ENCODE measurements at regions not wholly inside any gene's neighbourhood (a gene's known extent, or its start where the extent isn't known, plus 50 kb on each side); places are given as distances from the start of the nearest gene placed in this dataset.

DNA sequence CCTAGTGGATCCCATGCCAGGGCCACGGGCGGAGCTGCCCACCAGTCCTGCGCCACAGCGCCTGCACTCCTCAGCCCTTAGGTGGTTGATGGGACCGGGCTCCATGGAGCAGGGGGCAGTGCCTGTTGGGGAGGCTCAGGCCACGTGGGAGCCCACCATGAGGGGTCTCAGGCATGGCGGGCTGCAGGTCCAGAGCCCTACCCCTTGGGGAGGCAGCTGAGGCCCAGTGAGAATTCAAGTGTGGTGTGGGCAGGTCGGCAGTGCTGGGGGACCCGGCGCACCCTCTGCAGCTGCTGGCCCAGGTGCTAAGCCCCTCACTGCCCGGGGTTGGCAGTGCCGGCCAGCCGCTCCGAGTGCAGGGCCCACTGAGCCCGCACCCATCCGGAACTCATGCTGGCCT, 139.8 kb upstream of the LYZL2 start:
- H3K4me3 ChIP-seq (ENCODE audit: low read depth, low read length): no peak overlapping the region
- no peak for DNase-seq (ENCODE audit: low read depth)

DNA sequence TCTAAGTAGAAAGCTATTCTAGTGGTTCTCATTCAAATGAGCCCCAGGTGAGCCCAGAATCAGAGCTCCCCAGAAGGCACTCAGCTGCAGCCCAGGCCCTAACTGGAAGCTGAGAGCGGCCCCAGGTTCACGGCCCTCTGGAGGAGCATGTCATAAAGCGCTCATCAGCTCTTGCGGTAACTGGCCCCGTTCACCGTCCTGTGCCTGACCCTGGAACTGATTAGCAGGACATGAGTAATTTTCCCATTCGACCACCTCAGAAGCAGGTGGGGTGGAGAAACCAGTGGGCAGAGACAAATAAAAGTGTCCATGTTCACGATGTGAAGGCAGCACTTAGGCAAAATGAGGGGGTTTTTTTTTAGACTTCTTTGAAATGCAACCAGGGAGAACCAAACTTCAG, 136.1 kb upstream of the LYZL2 start:
- H3K4me3 ChIP-seq (ENCODE audit: low read depth, low read length): no peak overlapping the region
- DNase-seq (ENCODE audit: low read depth): no peak

DNA sequence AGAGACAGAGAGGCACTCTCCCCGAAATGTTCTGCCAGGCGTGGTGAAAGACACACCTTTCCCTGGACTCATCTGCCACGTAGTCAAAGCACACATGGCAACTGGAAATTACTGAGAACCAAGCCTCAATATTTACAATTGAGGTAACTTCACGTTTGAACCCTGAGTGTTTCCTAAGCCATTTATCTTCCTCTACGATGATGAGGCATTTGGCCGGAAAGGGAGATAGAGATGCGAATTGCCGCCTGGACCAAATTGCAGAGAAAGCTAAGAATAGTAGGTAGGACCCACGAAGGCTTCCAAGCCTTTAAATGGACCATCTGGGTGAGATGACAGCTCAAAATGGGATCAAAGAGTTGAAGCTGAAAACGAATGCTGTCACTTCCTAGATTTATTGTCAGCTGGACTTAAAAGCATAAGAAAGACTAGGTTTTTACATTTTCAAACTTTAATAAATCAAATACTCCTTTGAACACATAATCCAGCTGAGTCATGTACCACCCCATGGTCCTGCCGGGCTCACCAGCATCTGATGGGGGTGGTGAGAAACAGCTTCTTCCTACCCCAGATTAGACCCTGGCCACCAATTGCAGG, 135.6 kb upstream of the LYZL2 start:
- DNase-seq (ENCODE audit: low read depth): no peak
- H3K4me3 ChIP-seq (ENCODE audit: low read depth, low read length): no peak overlapping the region

DNA sequence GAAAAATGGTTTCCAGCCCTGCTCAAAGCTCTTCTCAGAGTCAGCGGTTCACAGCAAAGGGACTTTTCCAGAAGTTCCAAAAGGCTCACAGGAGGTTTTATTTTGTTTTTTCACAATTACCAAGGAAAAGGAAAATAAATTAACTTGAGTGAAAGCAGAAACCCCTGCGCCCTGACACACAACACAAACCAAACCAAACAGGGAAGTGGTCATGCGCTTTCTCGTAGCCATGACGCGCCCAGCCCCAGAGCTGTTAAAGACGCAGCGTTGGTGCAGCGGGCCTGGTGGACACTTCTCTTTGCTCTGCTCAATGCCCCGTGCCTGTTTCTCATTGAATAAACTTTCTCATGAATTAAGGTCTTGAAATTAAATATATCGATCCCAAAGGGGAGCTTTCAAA, 134.4 kb upstream of the LYZL2 start:
- no peak for DNase-seq (ENCODE audit: low read depth)
- H3K4me3 ChIP-seq (ENCODE audit: low read depth, low read length): no peak overlapping the region

DNA sequence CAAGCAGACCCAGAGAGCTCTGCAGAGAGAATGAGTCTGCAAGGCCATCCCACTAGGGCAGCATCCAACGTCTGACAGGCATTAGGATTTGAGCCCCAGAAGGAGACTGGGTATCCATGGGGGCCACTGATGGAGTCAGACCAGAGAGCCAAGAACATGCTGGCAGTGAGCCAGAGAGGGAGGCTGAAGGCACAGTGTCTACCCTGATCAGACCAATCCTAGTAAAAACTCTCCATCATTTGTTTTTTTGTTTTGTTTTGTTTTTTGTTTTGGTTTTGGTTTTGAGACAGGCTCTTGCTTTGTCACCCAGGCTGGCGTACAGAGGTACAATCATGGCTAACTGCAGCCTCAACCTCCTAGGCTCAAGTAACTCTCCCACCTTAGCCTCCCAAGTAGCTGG, 133.1 kb upstream of the LYZL2 start:
- DNase-seq (ENCODE audit: low read depth): no peak
- H3K4me3 ChIP-seq (ENCODE audit: low read depth, low read length): no peak overlapping the region

DNA sequence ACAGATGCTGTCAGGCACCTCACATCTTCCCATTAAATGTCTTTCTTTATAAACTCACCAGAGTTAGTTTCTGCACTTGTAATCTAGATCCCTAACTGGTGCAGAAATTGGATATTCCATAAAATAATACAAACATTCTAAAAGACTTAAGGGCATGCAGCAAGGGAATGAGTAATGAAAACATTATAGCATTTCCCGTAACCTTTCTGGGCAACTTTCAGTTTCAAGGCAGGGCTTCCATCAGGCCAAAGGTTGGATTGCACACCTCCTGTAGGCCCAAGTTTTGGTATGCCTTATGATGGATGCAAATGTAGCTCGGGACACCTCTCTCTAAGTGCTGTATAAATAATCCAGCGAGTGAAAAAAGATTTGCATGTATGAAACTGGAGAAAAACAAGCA, 129.9 kb upstream of the LYZL2 start:
- peak; percentile 47 for DNase-seq (ENCODE audit: low read depth)
- H3K4me3 ChIP-seq (ENCODE audit: low read depth, low read length): no peak overlapping the region

DNA sequence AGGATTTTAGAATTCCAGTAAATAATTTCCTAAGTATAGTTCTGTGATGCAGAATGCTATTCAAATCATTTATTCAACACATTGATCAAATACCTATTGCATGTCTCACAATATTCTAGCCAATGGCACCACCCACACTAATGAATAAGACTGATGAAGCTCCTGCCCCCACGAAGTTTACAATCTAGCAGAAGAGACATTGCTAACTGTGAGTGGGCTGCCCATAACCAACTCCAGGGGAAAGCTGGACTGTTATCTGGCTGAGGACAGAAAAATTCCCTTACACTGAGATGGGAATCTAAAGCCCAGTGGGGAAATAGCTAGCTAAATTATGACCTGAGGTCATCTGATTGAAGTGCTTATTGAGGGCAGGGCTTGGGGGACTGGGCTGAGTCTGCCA, 128.8 kb upstream of the LYZL2 start:
- no peak for DNase-seq (ENCODE audit: low read depth)

GRCh38 chr10:30756896-30757295, 127.3 kb upstream of the LYZL2 start:
- H3K4me3 ChIP-seq (ENCODE audit: low read depth, low read length): no peak overlapping the region
- no peak for DNase-seq (ENCODE audit: low read depth)

More for the DNA sequence above, 128.8 kb upstream of the LYZL2 start:
- no peak overlapping the region for H3K4me3 ChIP-seq (ENCODE audit: low read depth, low read length)

DNA sequence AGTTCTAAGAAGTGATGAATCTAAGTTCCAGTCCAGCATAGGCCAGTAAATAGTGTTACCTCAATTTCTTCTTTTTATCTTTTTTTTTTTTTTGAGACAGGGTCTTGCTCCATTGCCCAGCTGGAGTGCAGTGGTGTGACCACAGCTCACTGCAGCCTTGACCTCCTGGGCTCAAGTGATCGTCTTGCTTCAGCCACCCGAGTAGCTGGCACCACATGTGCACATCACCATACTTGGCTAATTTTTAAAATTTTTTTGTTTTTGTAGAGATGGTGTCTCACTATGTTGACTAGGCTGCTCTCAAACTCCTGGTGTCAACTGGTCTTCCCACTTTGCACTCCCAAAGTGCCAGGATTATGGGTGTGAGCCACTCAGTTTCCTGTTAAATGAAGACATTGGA, 126.6 kb upstream of the LYZL2 start:
- no peak for DNase-seq (ENCODE audit: low read depth)
- H3K4me3 ChIP-seq (ENCODE audit: low read depth, low read length): no peak overlapping the region

DNA sequence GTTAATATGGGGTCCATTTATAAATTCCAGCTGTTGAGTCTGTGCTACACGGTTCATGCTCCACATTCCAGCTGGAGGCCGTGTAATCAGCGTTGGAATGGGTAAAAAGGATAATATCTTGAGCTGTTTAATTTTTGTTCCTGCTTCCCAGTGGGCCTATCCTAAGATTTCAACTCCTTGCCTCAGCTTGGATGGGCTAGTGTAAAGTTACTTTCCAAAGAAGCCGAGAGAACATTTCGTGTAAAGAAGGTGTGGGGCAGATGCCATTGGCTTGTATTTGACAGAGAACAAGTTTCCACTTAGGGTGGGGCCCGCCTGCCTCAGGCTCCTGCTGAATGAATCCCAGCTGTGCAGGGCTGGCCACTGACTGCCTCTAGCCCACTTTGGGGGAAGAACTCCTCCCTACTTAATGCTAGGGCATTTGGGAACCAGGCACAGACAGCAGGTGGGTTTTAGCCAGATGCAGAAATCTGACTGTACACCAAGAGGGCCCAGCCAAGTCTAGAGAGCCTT, 125.9 kb upstream of the LYZL2 start:
- no peak overlapping the region for H3K4me3 ChIP-seq (ENCODE audit: low read depth, low read length)
- DNase-seq (ENCODE audit: low read depth): no peak

- H3K4me3 ChIP-seq (ENCODE audit: low read depth, low read length): no peak overlapping the region
- no peak for DNase-seq (ENCODE audit: low read depth)
These were observed 122.9 kb upstream of the LYZL2 start for GRCh38 chr10:30752481-30752881.

- H3K4me3 ChIP-seq (ENCODE audit: low read depth, low read length): no peak overlapping the region
- DNase-seq (ENCODE audit: low read depth): peak; percentile 31
These were observed 122.3 kb upstream of the LYZL2 start for GRCh38 chr10:30751678-30752331.

DNA sequence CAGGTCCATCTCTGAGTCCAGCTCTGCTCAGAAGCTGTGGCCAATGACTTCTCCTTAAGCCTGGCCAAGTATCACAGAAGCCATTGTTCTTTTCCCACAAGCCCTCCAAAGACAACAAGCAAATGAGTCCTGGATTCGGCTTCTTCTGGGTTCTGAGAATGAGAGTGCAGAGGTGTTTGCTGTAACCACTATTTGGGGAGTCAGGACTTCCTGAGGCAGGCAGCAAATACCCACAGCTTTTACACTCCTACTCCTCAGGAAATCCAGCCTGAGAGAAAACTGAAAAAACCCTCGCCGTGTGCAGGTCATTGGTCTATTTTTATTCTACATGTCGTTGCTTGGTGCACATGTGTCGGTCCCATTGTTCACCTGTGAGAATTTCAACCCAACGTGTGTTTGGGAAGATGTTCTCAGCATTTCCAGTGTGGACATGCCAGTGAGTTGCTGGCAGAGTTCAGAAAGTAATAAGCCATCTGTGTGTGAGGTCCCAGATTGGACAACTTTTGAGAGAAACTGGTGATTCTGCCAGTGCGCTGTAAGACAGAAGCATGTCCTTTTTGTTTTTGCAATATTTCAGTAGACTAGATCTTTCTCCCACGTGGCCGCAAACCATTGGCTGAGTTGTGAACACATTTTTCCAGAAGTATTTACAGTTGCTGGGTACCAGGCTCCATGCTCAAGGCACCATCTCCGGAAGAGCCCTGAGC, 121.6 kb upstream of the LYZL2 start:
- no peak overlapping the region for H3K4me3 ChIP-seq (ENCODE audit: low read depth, low read length)
- no peak for DNase-seq (ENCODE audit: low read depth)

- DNase-seq (ENCODE audit: low read depth): peak; percentile 31
- no peak overlapping the region for H3K4me3 ChIP-seq (ENCODE audit: low read depth, low read length)
These were observed 119.8 kb upstream of the LYZL2 start for GRCh38 chr10:30749385-30749784.

GRCh38 chr10:30748152-30748973, 118.8 kb upstream of the LYZL2 start:
- no peak overlapping the region for H3K4me3 ChIP-seq (ENCODE audit: low read depth, low read length)
- DNase-seq (ENCODE audit: low read depth): no peak

DNA sequence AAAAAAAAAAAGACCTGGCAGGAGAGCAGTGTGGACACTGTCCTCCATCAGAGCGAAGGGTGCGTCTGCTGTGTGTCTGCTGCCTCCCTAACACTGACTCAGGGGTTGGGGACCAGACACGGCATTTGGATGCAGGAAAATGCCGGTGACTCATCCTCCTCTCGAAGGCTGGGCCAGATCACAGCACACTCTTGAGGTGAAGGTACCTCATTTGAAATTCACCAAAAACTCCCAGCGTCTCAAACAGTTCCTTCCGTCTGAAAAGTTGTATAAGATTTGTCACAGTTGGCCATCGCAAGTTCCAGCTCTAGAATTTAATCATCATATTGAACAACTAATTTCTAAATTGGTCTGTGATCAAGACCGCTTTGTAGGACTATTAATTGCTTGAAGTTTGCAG, 118.1 kb upstream of the LYZL2 start:
- no peak overlapping the region for H3K4me3 ChIP-seq (ENCODE audit: low read depth, low read length)
- no peak for DNase-seq (ENCODE audit: low read depth)

- no peak for DNase-seq (ENCODE audit: low read depth)
- no peak overlapping the region for H3K4me3 ChIP-seq (ENCODE audit: low read depth, low read length)
These were observed 116.4 kb upstream of the LYZL2 start for GRCh38 chr10:30745953-30746352.

DNA sequence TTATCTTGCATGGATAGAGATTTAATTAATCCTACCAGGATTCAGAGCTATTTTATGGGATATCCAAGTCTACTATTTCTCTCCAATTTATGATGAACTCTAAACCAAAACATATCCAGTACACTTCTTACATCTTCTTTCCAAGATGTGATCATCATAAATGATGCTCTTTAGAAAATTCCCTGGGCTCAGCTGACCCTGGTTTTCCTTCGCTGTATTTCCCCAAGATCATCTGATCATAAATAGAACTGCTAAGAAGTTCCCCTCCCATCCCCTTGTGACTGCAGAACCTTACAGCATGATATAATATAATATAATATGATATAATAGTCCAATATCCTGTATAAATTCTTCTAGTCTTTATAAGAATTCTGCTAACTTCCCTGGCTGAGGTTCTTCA, 114.6 kb upstream of the LYZL2 start:
- no peak overlapping the region for H3K4me3 ChIP-seq (ENCODE audit: low read depth, low read length)
- DNase-seq (ENCODE audit: low read depth): no peak

- DNase-seq (ENCODE audit: low read depth): no peak
- no peak overlapping the region for H3K4me3 ChIP-seq (ENCODE audit: low read depth, low read length)
These were observed 114.0 kb upstream of the LYZL2 start for GRCh38 chr10:30743586-30743985.

GRCh38 chr10:30742471-30742870, 112.9 kb upstream of the LYZL2 start:
- H3K4me3 ChIP-seq (ENCODE audit: low read depth, low read length): no peak overlapping the region
- no peak for DNase-seq (ENCODE audit: low read depth)

Data from skeletal muscle cell (primary cell).